CD14-positive monocyte (primary cell): ENCODE measurements at regions not wholly inside any gene's neighbourhood (a gene's known extent, or its start where the extent isn't known, plus 50 kb on each side); places are given as distances from the start of the nearest gene placed in this dataset.

Experiments used
- DNase-seq, 3 donors: peaks; one replicate each; pipeline ENCODE4 v3.0.0-alpha.2; 2011 to 2022
- H2AFZ ChIP-seq: 2 replicates; pipeline ENCODE4 v1.6.0; 2012; ENCODE audit warnings: mild to moderate bottlenecking, low read depth, low read length, inconsistent platforms; ENCODE audit not compliant: insufficient read depth, poor library complexity, severe bottlenecking
- H3K27ac ChIP-seq, 2 donors: 1 replicate in 1 of 2; 2 replicates in 1 of 2; pipeline ENCODE4 v1.5.1; 2012 to 2013; ENCODE audit warnings: low read length in 2 of 2, control low read depth in 1 of 2, inconsistent platforms in 1 of 2, low read depth in 1 of 2, mild to moderate bottlenecking in 1 of 2
- H3K27me3 ChIP-seq, 2 donors: one replicate each; pipeline versions ENCODE4 v1.6.0 to v1.6.1; 2011 to 2013; ENCODE audit warnings: low read length in 2 of 2; ENCODE audit not compliant: control insufficient read depth in 2 of 2, insufficient read depth in 2 of 2
- H3K36me3 ChIP-seq, 2 donors: replicated peaks in 1 of 2; 1 replicate in 1 of 2; 2 replicates in 1 of 2; pipeline versions ENCODE4 v1.5.1 to v1.6.1; 2012 to 2013; ENCODE audit warnings: low read length in 2 of 2, control low read depth in 1 of 2, inconsistent platforms in 1 of 2, mild to moderate bottlenecking in 1 of 2; ENCODE audit not compliant: insufficient read depth in 2 of 2, control insufficient read depth in 1 of 2
- H3K4me1 ChIP-seq, 2 donors: 1 replicate in 1 of 2; 2 replicates in 1 of 2; pipeline versions ENCODE4 v1.5.1 to v1.6.1; 2012 to 2013; ENCODE audit warnings: low read length in 2 of 2, control low read depth in 1 of 2, inconsistent platforms in 1 of 2, mild to moderate bottlenecking in 1 of 2, moderate library complexity in 1 of 2; ENCODE audit not compliant: insufficient read depth in 2 of 2, control insufficient read depth in 1 of 2
- H3K4me2 ChIP-seq: replicated peaks from 2 replicates; pipeline ENCODE3; 2012; ENCODE audit warnings: low read length, moderate library complexity, mild to moderate bottlenecking; ENCODE audit not compliant: poor library complexity, severe bottlenecking; ENCODE audit errors: extremely low read depth
- H3K4me3 ChIP-seq, 3 experiments: fragments of 200-600 bp in 1 of 3; sonication (generic) in 1 of 3; replicated peaks in 1 of 3; 1 replicate in 2 of 3; 2 replicates in 1 of 3; pipeline ENCODE4 v1.5.1; 2011 to 2013; ENCODE audit warnings: low read length in 3 of 3, mild to moderate bottlenecking in 3 of 3, control low read depth in 2 of 3, low read depth in 2 of 3, inconsistent platforms in 1 of 3, moderate library complexity in 1 of 3
- H3K79me2 ChIP-seq: 2 replicates; pipeline ENCODE4 v1.6.0; 2012; ENCODE audit warnings: mild to moderate bottlenecking, control low read depth, inconsistent platforms, low read length, moderate library complexity; ENCODE audit not compliant: insufficient read depth
- H3K9ac ChIP-seq: 2 replicates; pipeline ENCODE4 v1.6.0; 2017; ENCODE audit warnings: low read length, mild to moderate bottlenecking; ENCODE audit not compliant: insufficient read depth, poor library complexity, severe bottlenecking
- H3K9me3 ChIP-seq, 2 donors: replicated peaks in 1 of 2; 1 replicate in 1 of 2; 2 replicates in 1 of 2; pipeline versions ENCODE4 v1.5.1 to v1.6.1; 2012 to 2013; ENCODE audit warnings: low read length in 2 of 2, control low read depth in 1 of 2; ENCODE audit not compliant: control insufficient read depth in 1 of 2, insufficient read depth in 1 of 2
- H4K20me1 ChIP-seq: 2 replicates; pipeline ENCODE4 v1.6.0; 2012; ENCODE audit warnings: mild to moderate bottlenecking, low read length, control low read depth, moderate library complexity; ENCODE audit not compliant: insufficient read depth
- H3K27ac Mint-ChIP-seq, 7 donors: one replicate each; pipeline ENCODE4 v1.8.0; 2020; ENCODE audit warnings: mild to moderate bottlenecking in 7 of 7, mixed read lengths in 7 of 7, moderate library complexity in 6 of 7, inconsistent platforms in 2 of 7
- H3K27me3 Mint-ChIP-seq, 3 donors: one replicate each; pipeline ENCODE4 v1.8.0; 2021 to 2022; ENCODE audit warnings: low read depth in 3 of 3, mild to moderate bottlenecking in 3 of 3, mixed read lengths in 3 of 3, moderate library complexity in 3 of 3, inconsistent platforms in 1 of 3
- H3K36me3 Mint-ChIP-seq, 2 donors: one replicate each; pipeline ENCODE4 v1.8.0; 2020; ENCODE audit warnings: mixed read lengths in 2 of 2, inconsistent platforms in 1 of 2, mild to moderate bottlenecking in 1 of 2
- H3K4me1 Mint-ChIP-seq: one replicate; pipeline ENCODE4 v1.8.0; 2020; ENCODE audit warnings: mild to moderate bottlenecking, mixed read lengths
- H3K4me3 Mint-ChIP-seq, 2 donors: one replicate each; pipeline ENCODE4 v1.8.0; 2020; ENCODE audit warnings: mild to moderate bottlenecking in 2 of 2, mixed read lengths in 2 of 2, moderate library complexity in 1 of 2
- H3K9me3 Mint-ChIP-seq, 7 donors: one replicate each; pipeline ENCODE4 v1.8.0; 2020 to 2022; ENCODE audit warnings: mixed read lengths in 7 of 7, mild to moderate bottlenecking in 6 of 7, moderate library complexity in 6 of 7, inconsistent platforms in 2 of 7
- WGBS: methylation state at CpG from one replicate; pipeline ENCODE4 v1.1.5; 2013; ENCODE audit warnings: missing lambda C conversion rate; ENCODE audit not compliant: insufficient coverage; 5-methylcytosine and 5-hydroxymethylcytosine counted together
- intact Hi-C, 2 donors: fragments of 100-400 bp; cut with micrococcal nuclease; formaldehyde crosslinking; loops; one replicate each; pipeline versions ENCODE4 v1.15.0 to v1.15.1; 2023
- TF ChIP-seq, protein P1 (sequence below): fragments of 200-600 bp; IDR thresholded peaks from one replicate; pipeline ENCODE4 v1.8.0; 2022; ENCODE audit warnings: antibody characterized with exemption, mild to moderate bottlenecking

DNA sequence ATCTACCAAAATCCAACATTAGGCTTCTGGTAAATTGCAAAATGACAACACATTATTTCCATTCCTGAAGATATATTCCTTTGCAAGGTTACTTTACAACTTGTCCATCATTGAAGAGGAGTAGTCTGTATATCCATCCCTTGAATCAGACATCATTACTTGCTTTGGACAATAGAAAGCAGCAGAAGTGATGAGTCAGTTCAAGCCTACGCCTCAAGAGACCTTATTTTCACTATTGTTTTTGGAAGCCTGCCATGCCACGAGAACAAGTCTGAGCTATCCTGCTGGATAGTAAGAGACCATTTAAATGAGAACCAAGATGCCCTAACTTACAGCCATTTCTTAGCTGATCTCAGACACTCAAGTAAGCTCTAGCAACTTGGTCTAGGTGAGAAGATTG lies 246.0 kb upstream of the HHIP start:
- no peak overlapping the region for H3K4me3 ChIP-seq
- whole genome bisulfite sequencing: no CpG with 5 or more reads among the region's 2 CpGs
- TF ChIP-seq, protein P1, sequence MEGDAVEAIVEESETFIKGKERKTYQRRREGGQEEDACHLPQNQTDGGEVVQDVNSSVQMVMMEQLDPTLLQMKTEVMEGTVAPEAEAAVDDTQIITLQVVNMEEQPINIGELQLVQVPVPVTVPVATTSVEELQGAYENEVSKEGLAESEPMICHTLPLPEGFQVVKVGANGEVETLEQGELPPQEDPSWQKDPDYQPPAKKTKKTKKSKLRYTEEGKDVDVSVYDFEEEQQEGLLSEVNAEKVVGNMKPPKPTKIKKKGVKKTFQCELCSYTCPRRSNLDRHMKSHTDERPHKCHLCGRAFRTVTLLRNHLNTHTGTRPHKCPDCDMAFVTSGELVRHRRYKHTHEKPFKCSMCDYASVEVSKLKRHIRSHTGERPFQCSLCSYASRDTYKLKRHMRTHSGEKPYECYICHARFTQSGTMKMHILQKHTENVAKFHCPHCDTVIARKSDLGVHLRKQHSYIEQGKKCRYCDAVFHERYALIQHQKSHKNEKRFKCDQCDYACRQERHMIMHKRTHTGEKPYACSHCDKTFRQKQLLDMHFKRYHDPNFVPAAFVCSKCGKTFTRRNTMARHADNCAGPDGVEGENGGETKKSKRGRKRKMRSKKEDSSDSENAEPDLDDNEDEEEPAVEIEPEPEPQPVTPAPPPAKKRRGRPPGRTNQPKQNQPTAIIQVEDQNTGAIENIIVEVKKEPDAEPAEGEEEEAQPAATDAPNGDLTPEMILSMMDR: no peak
- H3K4me1 ChIP-seq: no peaks in the 10 kb centered on the region
- no peak overlapping the region for H2AFZ ChIP-seq
- Mint-ChIP-seq H3K36me3 (no peaks in the 10 kb centered on the region), H3K27ac (no peak overlapping the region), H3K4me1 (no peaks in the 10 kb centered on the region), H3K9me3 (peaks cover 0 to 7% (median 3%) of the 10 kb centered on the region in 7 donors), H3K27me3 (no peaks in the 10 kb centered on the region), H3K4me3 (no peak overlapping the region)
- no peak overlapping the region for H3K27ac ChIP-seq
- intact Hi-C loops: no loop called here
- H4K20me1 ChIP-seq: no peaks in the 10 kb centered on the region
- H3K9me3 ChIP-seq: no peaks in the 10 kb centered on the region
- H3K27me3 ChIP-seq: no peaks in the 10 kb centered on the region
- DNase-seq: no peak
- H3K4me2 ChIP-seq: no peak overlapping the region
- no peaks in the 10 kb centered on the region for H3K36me3 ChIP-seq
- H3K9ac ChIP-seq: no peak overlapping the region
- H3K79me2 ChIP-seq: no peaks in the 10 kb centered on the region

DNA sequence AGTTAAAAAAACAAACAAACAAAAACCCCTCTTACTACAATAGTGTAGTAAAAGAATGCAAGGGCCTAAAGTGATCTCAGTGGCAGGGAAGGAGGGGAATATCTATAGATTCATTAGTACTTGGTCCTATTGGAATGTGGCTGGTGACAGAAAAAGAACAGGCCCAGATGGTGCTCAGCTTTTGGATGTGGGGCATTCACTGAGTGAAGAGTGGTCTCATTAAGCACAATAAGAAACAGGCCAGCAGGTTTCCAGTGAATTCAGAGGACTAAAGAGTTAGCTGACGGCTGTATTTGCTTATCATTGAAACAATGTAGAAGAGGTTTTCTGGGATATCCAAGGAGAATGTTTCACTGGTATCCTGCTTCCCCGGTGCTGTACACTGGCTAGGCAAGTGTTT lies 243.8 kb upstream of the HHIP start:
- Histone ChIP-seq H3K27me3 (no peaks in the 10 kb centered on the region), H3K9ac (no peak overlapping the region), H3K4me3 (no peak overlapping the region), H3K36me3 (no peaks in the 10 kb centered on the region), H3K4me1 (no peaks in the 10 kb centered on the region), H3K27ac (no peak overlapping the region), H3K79me2 (no peaks in the 10 kb centered on the region), H3K4me2 (no peak overlapping the region), H3K9me3 (no peaks in the 10 kb centered on the region), H2AFZ (no peak overlapping the region), H4K20me1 (no peaks in the 10 kb centered on the region)
- Mint-ChIP-seq H3K36me3 (no peaks in the 10 kb centered on the region), H3K4me1 (no peaks in the 10 kb centered on the region), H3K27ac (no peak overlapping the region), H3K27me3 (peaks cover 0 to under 1% (median 0%) of the 10 kb centered on the region in 3 donors), H3K4me3 (peak overlapping the region in 1 of 2 donors; percentile 30), H3K9me3 (peaks cover 0 to 7% (median under 1%) of the 10 kb centered on the region in 7 donors)
- DNase-seq: no peak
- TF ChIP-seq, protein P1: no peak
- intact Hi-C loops: no loop called here
- 86% methylated on average over 1 of the region's 2 CpGs for WGBS
